HG02678 (cell line): ENCODE measurements at regions not wholly inside any gene's neighbourhood (a gene's known extent, or its start where the extent isn't known, plus 50 kb on each side); places are given as distances from the start of the nearest gene placed in this dataset.
"Not testable (repeated sequence)": the region's sequence is repeated elsewhere in the genome, so short reads cannot be mapped to it uniquely, and the experiment has no call there.

Source experiments
- ATAC-seq: cut with Tn5 transposase; IDR thresholded peaks from one replicate; pipeline ENCODE4 v1.9.1; 2021; ENCODE audit warnings: mild to moderate bottlenecking, moderate library complexity; ENCODE audit not compliant: unreplicated experiment

DNA sequence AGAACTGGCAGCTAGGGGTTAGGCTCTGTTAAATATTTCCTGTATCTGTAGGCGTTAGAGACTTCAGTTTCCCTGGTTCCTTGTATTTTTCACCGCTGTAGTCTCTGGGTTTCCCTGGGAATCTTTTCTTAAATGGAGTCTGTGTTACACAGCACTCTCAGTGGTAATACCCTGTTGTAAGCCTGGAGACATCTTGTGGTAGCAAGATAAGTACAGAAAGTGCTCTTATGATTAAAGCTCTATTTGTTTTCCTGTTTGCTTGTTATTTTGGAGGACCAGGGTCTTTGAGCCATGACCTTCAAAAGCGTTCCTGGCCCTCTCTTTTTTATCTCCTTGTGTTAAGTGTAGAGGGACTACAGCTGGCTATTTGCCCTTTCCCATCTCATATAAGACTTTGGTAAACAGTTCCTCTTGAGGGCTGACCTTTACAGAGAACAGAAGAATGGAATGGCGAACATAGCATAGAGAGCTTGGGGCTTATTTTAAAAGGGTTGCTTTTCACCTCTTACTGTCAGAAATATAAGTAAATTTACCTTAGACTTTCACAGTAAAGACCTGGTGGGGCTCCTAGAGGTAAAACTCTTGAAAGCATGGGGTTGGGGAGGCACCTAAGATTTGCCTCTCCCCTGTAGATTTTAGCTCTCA lies 782.5 kb downstream of the FAT4 start:
- no peak for ATAC-seq

DNA sequence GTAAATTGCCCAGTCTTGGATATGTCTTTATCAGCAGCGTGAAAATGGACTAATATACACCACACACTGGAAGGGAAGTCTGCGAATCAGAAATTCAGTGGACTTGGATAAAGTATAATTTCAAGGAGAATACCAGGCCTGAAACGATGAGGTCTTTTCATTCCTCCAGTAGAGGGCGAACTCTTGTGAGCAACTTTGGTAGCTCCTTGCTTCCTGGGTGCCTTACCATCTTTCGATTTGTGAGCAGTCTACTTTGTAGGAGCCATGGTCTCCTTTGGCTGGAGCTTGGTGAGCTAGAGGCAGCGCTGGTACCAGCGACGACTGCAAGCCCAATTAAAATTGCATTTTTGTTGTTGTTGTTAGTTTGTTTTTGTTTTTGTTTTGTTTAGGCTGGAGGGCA lies 791.9 kb downstream of the FAT4 start:
- no peak for ATAC-seq

DNA sequence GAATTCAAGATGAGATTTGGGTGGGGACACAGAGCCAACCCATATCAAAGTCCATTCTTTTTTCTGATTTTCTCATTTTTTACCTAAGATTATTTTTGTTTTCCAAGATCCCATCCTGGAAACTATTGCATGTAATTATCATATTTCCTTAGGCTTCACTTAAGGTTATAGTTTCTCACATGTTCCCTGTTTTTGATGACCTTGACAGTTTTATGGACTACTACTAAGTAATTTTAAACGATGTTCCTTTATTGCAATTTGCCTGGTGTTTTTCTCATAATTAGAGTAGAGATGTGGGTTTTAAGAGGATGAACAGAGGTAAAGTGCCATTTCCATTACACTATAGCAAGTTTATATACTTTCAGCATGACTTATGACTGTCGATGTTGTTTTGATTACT lies 795.1 kb downstream of the FAT4 start:
- no peak for ATAC-seq

DNA sequence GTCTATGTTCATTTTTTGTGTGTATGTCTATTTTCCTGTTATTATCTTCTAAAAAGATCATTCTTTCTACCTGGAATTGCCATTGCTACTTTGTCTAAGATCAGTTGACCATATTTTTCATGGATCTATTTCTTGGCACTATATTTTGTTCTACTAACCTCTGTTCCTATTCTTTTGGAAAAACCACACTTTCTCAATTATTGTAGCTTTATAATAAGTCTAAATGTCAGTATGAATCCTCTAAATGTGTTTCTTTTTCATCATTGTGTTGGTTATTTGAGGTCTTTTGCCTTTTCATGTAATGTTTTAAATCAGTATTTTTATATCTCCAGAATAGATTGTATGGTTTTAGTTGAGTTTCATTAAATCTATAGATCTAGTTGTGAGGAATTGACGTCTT lies 798.3 kb downstream of the FAT4 start:
- no peak for ATAC-seq

DNA sequence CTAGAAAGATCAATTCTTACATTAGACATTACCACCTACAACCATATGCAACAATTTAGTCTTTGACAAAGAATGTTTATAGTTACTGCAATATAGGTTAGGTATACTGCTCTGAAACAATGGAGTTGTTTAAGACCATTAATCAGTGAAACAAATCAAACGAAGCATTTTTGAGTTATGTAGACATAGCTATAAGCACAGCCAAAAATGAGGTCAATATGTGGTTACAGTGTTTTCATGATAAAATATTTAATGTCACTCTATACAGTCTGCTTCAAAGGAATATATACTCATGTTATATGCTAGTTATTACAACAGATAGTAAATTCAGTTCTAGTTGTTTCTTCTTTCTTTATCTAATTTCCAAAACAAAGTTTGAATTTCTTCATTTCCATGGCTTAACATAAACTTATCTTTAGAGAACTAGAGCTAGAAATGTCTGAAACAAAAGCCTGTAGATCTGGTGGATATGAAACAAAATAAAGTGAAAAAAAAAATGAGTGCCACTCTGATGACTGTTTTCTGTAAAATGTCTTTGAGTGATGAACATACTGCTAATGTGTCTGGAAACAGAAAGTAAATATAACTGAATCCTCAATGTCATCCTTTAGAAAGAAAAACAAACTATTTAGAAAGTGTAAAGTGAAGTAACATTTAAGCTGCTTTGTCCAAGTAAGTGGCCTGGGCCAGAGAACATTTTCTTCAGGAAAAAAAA lies 809.0 kb downstream of the FAT4 start:
- no peak for ATAC-seq

DNA sequence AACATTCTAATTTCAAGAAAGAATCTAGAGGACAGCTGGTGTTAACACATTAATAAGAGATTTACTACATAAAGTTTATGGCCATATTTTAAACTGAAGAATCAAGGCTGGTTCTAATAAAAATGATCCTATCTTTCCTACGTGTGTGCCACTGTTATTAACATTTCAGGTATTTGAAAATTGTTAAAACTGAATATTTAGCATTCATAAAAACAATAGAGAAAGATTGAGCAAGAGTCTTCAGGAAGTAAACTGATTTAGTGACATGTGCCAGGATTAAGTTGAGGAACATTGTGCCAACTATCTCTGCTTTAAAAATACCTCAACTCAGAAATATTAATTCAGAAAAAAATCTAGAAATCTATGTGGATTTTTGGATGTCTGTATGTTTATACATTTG lies 810.1 kb downstream of the FAT4 start:
- ATAC-seq: no peak

DNA sequence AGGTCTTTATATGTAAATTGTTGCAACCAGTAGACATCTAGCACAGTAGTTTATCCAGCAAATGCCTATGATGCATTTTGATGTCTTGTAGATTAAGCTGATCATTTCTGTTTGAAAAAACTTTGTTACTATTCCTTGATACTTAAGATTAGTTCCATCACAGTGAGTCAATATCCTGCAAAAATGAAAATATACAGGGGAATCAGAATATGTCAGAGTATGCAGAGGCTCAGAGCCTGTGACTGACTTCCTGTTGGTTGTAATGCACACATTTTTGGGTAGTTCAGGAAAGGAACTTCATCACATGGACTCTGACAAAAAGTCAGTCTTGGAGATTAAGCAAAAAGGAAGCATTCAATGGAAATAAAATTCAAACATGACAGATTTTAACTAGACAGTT lies 815.5 kb downstream of the FAT4 start:
- ATAC-seq: no peak

DNA sequence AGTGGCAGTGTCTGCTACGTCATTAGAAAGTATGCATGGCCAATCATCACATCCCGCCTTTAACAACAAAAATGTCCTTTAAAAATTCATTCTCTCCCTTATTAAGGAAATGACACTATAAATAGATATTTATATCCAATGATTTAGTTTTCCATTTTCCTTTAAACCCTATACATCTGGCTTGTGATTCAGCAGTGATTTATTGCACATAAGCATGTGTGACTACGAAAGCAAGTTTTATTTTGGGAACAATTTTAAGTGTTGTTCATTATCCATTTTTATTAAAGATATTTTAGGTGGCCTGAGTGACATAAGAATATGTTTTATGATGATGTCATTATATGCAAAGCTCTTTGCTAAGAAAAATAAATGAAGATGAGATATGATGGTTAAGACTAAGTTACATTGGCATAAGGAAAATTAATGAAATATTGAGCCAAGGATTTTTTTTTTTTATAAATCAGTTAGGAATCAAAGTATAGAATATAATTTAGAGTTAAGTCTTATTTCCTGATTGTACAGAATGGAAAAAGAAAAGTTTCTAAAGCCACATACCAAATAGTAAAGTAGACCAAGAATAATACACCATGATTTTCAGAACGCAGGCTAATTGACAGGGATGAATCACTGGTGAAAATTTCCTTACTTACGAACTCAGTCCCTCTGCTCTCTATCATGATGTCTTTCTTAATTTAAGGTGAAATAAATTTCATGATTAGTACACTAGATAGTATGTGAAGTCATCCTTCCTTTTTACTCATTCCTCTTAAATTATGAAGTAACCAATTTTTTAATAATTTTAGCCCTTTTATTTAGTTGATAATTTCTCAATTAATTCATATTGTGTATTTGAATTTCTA lies 822.4 kb downstream of the FAT4 start:
- no peak for ATAC-seq

DNA sequence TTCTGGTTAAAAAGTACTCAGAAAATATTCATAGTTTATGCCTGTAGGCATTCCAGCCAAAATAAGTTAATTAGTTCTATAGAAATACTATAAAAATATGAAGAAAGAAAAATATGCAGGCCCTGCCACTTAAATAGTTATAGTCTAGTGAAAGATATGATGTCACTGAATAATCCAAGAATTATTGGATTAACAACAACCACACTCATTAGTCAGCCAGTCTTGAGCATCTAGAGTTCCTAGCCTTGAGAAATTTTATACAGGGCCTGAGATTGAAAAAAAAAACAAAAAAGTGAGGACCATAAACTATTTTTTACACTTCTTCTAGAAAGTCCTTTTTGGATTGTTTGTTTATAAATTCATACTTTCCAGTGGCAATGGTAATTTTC lies 823.0 kb downstream of the FAT4 start:
- no peak for ATAC-seq

DNA sequence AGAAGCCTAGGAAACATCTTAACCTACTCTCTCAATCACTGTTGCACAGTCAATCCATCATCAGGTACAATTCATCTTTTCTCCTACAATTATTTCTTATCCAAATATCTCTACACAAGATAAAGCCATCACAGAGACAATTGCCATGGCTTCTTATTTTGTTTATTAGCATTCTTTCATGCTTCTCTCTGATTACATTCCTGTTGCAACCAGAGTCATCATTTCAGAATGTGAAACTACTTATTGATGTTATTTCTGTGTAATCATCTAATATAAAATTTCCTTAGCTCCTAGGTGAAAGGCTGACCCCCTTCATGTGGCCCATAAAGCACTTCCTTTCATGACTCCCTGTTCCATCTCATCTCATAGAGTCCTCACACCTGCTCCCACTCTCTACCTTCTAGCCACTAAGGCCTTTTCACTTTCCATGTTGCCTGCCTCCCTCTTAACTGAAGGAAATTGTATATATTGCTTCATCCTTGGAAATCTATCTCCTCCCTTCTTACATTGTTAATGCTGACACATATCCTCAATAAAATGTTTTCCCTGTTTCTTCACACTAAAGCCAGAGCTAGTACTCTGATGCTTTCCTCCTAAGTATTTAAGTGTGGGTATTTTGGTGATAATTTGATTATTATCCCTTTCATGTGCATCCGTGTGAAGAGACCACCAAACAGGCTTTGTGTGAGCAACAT lies 829.9 kb downstream of the FAT4 start:
- no peak for ATAC-seq

DNA sequence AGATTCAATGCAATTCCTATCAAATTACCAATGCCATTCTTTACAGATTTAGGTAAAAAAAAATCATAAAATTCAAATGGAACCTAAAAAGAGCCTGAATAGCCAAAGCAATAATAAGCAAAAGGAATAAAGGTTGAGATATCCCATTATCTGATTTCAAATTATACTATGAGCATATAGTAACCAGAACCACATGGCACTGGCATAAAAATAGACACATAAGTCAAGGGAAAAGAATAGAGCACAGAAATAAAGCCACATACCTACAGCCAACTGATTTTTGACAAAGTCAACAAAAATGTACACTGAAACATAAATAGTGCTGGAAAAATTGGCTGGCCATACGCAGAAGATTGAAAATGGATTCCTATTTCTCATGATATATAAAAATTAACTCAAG lies 853.7 kb downstream of the FAT4 start:
- ATAC-seq: no peak

DNA sequence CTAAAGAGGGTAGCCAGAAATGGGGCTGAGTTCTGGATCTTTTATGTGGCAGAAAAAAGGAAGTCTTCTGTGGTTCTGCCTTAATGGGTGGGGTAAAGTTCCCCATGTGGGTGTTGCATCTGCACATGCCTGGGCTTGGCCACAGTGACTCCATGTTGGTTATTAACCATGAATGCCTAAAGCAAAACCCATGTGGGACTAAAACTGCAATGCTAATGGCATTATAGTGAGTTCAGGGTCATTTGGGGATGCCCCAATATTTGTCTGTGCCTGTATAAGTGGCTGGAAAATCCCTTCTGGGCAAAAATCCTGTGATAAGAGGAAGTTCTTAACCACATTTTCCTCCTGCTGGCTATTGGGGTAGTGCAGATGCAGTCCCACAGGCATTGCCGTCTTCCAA lies 857.4 kb downstream of the FAT4 start:
- ATAC-seq: no peak

DNA sequence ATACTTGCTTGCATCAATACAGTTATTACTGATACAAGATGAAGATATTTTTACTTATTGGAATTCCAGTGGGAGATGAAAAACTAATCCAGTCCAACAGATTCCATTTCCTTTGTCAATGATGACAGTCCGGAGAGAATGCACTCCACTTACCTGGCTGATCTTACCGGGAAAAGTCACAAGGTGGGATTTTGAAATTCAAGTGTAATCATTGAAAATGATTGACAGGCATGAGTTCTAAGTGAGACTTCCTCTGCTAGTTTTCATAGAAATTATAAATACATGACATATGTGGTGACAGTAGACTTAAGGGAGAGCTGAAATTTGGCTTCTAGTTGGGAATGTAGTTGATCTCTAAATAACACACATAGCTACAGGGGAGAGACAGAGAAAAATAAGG lies 859.9 kb downstream of the FAT4 start:
- no peak for ATAC-seq

DNA sequence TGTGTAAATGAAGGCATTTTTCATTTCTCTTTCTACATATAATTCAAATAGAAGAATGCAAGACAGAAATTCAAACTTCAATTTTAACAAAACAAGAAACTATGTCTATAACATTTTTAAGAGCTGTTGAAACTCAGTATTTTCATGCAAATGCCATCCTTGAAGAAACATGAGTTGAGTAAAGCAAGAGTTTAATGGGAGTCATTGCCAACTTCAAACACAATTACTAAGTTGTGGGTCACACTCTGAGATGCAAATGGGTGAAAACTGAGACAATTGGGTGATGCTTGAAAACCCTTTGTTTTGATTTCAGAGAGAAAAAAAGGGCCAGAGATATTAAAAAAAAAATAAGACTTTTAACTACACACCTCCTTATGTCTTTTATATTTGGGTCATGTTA lies 865.9 kb downstream of the FAT4 start:
- no peak for ATAC-seq

DNA sequence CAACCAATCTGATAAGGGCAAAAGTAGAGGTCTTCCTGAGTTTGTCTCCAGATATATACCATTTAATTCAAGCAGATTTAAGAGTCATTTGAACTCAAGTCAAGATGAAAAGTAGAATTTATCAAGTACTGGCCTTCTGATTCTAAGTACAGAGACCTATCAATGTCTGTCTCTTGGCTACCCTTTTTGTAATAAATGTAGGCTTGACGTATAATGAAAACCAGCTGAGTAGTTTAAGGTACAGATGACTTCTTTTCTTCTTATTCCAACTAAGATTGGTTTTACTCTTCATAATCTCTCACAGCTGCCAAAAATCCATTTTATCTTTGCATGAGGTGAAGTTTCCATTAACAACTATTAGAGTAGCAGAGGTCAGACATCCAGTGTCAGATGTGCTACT lies 867.6 kb downstream of the FAT4 start:
- ATAC-seq: no peak

DNA sequence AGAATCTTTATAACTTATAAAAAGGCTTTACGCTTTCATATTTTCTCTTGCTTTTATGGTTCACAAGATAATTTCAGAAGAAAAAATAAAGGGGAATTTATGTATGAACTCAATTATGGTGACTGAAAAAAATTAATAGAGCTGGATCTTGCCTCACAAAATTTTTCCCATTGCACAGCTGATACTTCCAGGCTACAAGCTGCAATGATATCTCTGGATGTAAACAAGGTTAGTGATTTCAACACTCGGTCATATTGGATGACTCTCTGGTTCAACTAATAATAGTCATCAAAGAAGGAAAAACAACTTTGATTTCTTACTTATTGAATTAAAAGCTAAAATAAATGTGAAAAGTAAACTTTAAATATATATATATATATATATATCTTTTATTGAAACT lies 868.0 kb downstream of the FAT4 start:
- ATAC-seq: no peak

DNA sequence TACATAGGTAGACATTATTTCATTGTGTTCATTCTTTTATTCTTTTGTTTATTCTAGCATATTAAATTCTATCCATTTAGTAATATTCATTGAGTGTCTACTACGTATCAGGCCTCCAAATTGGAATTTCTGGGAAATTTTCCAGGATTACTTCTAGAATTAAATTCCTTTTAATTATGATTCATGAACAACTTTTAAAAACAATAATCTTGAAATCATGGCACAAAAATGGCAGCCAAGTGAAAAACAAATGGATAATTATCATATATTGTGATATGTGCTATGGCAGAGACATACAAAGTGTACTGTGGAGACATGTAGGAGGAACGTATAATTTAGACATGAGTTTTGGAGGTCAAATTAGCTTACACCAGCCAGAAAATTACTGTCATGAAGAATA lies 868.5 kb downstream of the FAT4 start:
- no peak for ATAC-seq

DNA sequence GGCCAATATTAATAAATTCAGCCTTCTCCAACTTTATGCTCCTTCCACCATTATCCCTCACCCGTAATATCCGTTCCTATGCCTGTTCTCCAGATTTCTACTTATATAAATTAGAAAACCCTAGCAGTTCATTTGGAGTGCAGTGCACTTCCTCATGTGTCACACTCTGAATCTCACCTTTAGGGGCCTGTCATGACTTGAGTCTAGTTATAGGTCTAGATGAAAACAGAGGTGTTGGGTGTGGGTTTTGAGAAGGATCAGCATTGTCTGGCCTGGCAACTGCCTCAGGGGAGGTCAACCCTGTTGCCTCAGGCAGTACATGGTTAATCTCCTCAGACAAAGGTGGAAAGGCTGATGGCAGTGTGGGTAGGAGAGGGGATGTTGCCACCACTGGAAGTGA lies 876.8 kb downstream of the FAT4 start:
- ATAC-seq: no peak

DNA sequence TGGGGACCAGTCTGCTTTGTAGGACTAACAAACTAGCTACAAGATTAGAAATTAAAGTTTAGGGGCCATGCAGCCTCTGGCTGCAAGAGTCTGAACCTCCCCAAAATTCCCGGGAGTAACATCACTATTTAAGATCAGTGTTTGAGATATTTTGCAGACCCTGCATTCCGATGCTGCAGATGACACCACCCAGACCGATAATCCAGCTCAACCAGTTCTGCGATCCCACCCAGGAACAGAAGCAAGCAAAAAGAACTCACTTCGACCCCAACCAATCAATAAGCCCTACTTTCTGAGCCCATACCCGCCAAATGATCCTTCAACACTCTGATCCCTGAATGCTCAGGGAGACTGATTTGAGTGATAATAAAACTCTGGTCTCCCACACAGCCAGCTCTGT lies 877.8 kb downstream of the FAT4 start:
- no peak for ATAC-seq

DNA sequence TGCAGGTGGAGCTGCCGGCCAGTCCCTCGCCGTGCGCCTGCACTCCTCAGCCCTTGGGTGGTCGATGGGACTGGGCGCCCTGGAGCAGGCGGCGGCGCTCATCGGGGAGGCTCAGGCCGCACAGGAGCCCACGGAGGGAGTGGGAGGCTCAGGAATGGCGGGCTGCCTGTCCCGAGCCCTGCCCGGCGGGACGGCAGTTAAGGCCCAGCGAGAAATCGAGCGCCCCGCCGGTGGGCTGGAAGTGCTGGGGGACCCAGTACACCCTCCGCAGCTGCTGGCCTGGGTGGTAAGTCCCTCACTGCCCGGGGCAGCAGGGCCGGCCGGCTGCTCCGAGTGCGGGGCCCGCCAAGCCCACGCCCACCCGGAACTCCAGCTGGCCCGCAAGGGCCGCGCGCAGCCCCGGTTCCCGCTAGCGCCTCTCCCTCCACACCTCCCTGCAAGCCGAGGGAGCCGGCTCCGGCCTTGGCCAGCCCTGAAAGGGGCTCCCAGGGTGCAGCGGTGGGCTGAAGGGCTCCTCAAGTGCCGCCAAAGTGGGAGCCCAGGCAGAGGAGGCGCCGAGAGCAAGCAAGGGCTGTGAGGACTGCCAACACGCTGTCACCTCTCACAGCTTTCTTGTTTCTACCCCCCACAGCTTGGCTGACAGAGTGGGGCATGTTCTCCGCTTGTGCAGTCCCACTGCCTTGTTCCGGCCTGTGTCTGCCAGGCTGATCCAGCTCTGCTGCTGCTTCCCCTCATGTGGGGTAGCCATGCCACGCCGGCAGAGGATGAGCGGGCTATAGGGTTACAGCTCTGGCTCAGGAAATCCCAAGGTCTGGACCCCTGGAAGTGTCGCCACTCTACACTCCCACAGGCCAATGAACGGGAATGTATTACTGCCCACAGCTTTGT lies 886.7 kb downstream of the FAT4 start:
- ATAC-seq: not testable (repeated sequence)
